B cell (primary cell): ENCODE measurements at regions not wholly inside any gene's neighbourhood (a gene's known extent, or its start where the extent isn't known, plus 50 kb on each side); places are given as distances from the start of the nearest gene placed in this dataset.

Experiments used
- ATAC-seq: fragments of 200-7000 bp; cut with Tn5 transposase; one replicate; pipeline ENCODE4 v1.10.0; 2021; ENCODE audit warnings: low read depth, mild to moderate bottlenecking, moderate number of reproducible peaks, moderate library complexity
- CTCF ChIA-PET: fragments of 350-600 bp; sonication (Branson Sonifier 250); formaldehyde crosslinking; loops from one replicate; lab custom pipeline; 2021; ENCODE audit warnings: antibody characterized with exemption, inconsistent platforms; lab: Charles Lee
- POLR2A ChIA-PET: fragments of 350-600 bp; sonication (Branson Sonifier 250); formaldehyde crosslinking; loops from one replicate; lab custom pipeline; 2021; ENCODE audit warnings: antibody characterized with exemption; lab: Charles Lee
- DNase-seq: peaks from one replicate; pipeline ENCODE4 v3.0.0; 2013
- H2AFZ ChIP-seq: 2 replicates; pipeline ENCODE4 v1.6.1; 2012; ENCODE audit warnings: mild to moderate bottlenecking, low read depth, low read length; ENCODE audit not compliant: insufficient read depth, poor library complexity, severe bottlenecking
- H3K27ac ChIP-seq, 2 donors: 1 replicate in 1 of 2; 2 replicates in 1 of 2; pipeline ENCODE4 v1.5.1; 2012 to 2013; ENCODE audit warnings: low read length in 2 of 2, mild to moderate bottlenecking in 2 of 2, moderate library complexity in 1 of 2
- H3K27me3 ChIP-seq, 4 experiments: fragments of 200-600 bp in 1 of 4; sonication (generic) in 1 of 4; replicated peaks in 1 of 4; 1 replicate in 2 of 4; 2 replicates in 2 of 4; pipeline versions ENCODE4 v1.6.1 to v1.7.0; 2013 to 2016; ENCODE audit warnings: low read length in 3 of 4, mild to moderate bottlenecking in 2 of 4, mixed read lengths in 1 of 4, moderate library complexity in 1 of 4; ENCODE audit not compliant: insufficient read depth in 4 of 4, control insufficient read depth in 3 of 4; ENCODE audit errors: control extremely low read depth in 1 of 4
- H3K36me3 ChIP-seq, 2 experiments: replicated peaks in 1 of 2; 1 replicate in 1 of 2; 2 replicates in 1 of 2; pipeline versions ENCODE4 v1.6.1 to v1.7.1; 2013; ENCODE audit warnings: low read length in 1 of 2; ENCODE audit not compliant: insufficient read depth in 2 of 2, control insufficient read depth in 1 of 2; ENCODE audit errors: control extremely low read depth in 1 of 2, extremely low read depth in 1 of 2
- H3K4me1 ChIP-seq, 2 donors: fragments of 200-600 bp in 1 of 2; sonication (generic) in 1 of 2; 1 replicate in 1 of 2; 2 replicates in 1 of 2; pipeline versions ENCODE4 v1.5.1 to v1.6.1; 2013 to 2017; ENCODE audit warnings: low read length in 2 of 2; ENCODE audit not compliant: control insufficient read depth in 2 of 2, insufficient read depth in 2 of 2
- H3K4me2 ChIP-seq: replicated peaks from 2 replicates; pipeline ENCODE3; 2012; ENCODE audit warnings: mild to moderate bottlenecking, low read depth, low read length; ENCODE audit not compliant: poor library complexity, severe bottlenecking
- H3K4me3 ChIP-seq, 5 experiments: fragments of 200-600 bp in 1 of 5; sonication (generic) in 1 of 5; 1 replicate in 3 of 5; 2 replicates in 2 of 5; pipeline versions ENCODE4 v1.5.1 to v1.7.0; 2011 to 2016; ENCODE audit warnings: low read length in 4 of 5, mild to moderate bottlenecking in 4 of 5, low read depth in 2 of 5, control low read depth in 1 of 5, moderate library complexity in 1 of 5; ENCODE audit not compliant: insufficient read depth in 1 of 5; ENCODE audit errors: control extremely low read depth in 1 of 5, extremely low read depth in 1 of 5
- H3K79me2 ChIP-seq: fragments of 200-600 bp; sonication (generic); one replicate; pipeline ENCODE4 v1.6.0; 2016; ENCODE audit warnings: low read length; ENCODE audit not compliant: control insufficient read depth, insufficient read depth
- H3K9ac ChIP-seq: fragments of 200-600 bp; sonication (generic); 2 replicates; pipeline ENCODE4 v1.6.1; 2017; ENCODE audit warnings: mild to moderate bottlenecking, low read length, moderate library complexity
- H3K9me3 ChIP-seq, 3 donors: one replicate each; pipeline versions ENCODE4 v1.6.1 to v1.7.1; 2013; ENCODE audit warnings: low read length in 2 of 3; ENCODE audit not compliant: control insufficient read depth in 2 of 3, insufficient read depth in 1 of 3; ENCODE audit errors: control extremely low read depth in 1 of 3
- H4K20me1 ChIP-seq: 2 replicates; pipeline ENCODE4 v1.6.0; 2012; ENCODE audit warnings: mild to moderate bottlenecking, low read length; ENCODE audit not compliant: insufficient read depth, control insufficient read depth, poor library complexity, severe bottlenecking
- H3K27ac Mint-ChIP-seq: one replicate; pipeline ENCODE4 v1.8.0; 2021; ENCODE audit warnings: mixed read lengths
- H3K27me3 Mint-ChIP-seq: one replicate; pipeline ENCODE4 v1.8.0; 2021; ENCODE audit warnings: mixed read lengths
- H3K4me1 Mint-ChIP-seq: one replicate; pipeline ENCODE4 v1.8.0; 2021; ENCODE audit warnings: mixed read lengths
- H3K4me3 Mint-ChIP-seq: one replicate; pipeline ENCODE4 v1.8.0; 2021; ENCODE audit warnings: mixed read lengths
- H3K9me3 Mint-ChIP-seq: one replicate; pipeline ENCODE4 v1.8.0; 2022; ENCODE audit warnings: mixed read lengths; ENCODE audit not compliant: insufficient read depth
- EZH2 ChIP-seq: IDR thresholded peaks from 2 replicates; pipeline ENCODE4 v1.6.1; 2012; ENCODE audit warnings: borderline replicate concordance, low read depth, mild to moderate bottlenecking, moderate library complexity, low read length; ENCODE audit not compliant: insufficient read depth, poor library complexity, severe bottlenecking
- WGBS: methylation state at CpG from one replicate; pipeline ENCODE4 v1.1.5; 2013; ENCODE audit warnings: missing lambda C conversion rate; ENCODE audit not compliant: insufficient coverage; 5-methylcytosine and 5-hydroxymethylcytosine counted together
- intact Hi-C: fragments of 100-400 bp; cut with micrococcal nuclease; formaldehyde crosslinking; loops from one replicate; pipeline ENCODE4 v1.10.0; 2022
- TF ChIP-seq, protein P1 (sequence below): fragments of 200-600 bp; IDR thresholded peaks from one replicate; pipeline ENCODE4 v1.8.0; 2022; ENCODE audit warnings: antibody characterized with exemption, mild to moderate bottlenecking

DNA sequence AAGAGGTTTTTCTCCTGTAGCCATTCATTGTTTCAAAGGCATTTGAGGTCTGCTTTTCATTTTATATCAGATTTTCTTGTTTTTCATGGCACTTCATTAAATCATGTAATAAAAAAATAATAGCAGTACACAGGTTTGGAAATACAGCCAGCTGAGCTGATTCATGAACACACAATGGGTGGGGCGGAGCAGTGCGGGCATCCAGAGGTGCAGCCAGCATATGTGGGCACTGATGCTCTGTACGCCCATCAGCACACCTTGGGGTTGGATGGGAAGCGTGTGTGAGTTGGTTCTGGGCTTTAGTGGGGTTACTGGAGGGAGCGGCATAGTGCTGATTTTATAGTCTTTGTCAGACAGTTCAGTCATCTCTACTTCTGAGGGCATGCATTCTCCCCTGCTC lies 54.2 kb upstream of the IRX4 start:
- CTCF ChIA-PET: no interaction called here
- no peaks in the 10 kb centered on the region for H3K36me3 ChIP-seq
- WGBS: 94% methylated on average over 3 of the region's 5 CpGs
- Mint-ChIP-seq H3K4me1 (peaks cover under 1% of the 10 kb centered on the region), H3K27ac (no peak overlapping the region), H3K4me3 (no peak overlapping the region), H3K9me3 (no peaks in the 10 kb centered on the region), H3K27me3 (peaks cover 20% of the 10 kb centered on the region)
- ATAC-seq (no peak), DNase-seq (no peak)
- POLR2A ChIA-PET: no interaction called here
- no peaks in the 10 kb centered on the region for H3K9me3 ChIP-seq
- TF ChIP-seq, protein P1, sequence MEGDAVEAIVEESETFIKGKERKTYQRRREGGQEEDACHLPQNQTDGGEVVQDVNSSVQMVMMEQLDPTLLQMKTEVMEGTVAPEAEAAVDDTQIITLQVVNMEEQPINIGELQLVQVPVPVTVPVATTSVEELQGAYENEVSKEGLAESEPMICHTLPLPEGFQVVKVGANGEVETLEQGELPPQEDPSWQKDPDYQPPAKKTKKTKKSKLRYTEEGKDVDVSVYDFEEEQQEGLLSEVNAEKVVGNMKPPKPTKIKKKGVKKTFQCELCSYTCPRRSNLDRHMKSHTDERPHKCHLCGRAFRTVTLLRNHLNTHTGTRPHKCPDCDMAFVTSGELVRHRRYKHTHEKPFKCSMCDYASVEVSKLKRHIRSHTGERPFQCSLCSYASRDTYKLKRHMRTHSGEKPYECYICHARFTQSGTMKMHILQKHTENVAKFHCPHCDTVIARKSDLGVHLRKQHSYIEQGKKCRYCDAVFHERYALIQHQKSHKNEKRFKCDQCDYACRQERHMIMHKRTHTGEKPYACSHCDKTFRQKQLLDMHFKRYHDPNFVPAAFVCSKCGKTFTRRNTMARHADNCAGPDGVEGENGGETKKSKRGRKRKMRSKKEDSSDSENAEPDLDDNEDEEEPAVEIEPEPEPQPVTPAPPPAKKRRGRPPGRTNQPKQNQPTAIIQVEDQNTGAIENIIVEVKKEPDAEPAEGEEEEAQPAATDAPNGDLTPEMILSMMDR: no peak
- no peak for TF ChIP-seq EZH2
- intact Hi-C loops: no loop called here
- no peaks in the 10 kb centered on the region for H3K79me2 ChIP-seq
- no peak overlapping the region for H2AFZ ChIP-seq
- peaks cover 0 to 14% (median 0%) of the 10 kb centered on the region in 4 experiments for H3K27me3 ChIP-seq
- no peak overlapping the region for H3K4me3 ChIP-seq
- no peaks in the 10 kb centered on the region for H4K20me1 ChIP-seq
- no peaks in the 10 kb centered on the region for H3K4me1 ChIP-seq
- no peak overlapping the region for H3K9ac ChIP-seq
- no peak overlapping the region for H3K27ac ChIP-seq
- no peak overlapping the region for H3K4me2 ChIP-seq

DNA sequence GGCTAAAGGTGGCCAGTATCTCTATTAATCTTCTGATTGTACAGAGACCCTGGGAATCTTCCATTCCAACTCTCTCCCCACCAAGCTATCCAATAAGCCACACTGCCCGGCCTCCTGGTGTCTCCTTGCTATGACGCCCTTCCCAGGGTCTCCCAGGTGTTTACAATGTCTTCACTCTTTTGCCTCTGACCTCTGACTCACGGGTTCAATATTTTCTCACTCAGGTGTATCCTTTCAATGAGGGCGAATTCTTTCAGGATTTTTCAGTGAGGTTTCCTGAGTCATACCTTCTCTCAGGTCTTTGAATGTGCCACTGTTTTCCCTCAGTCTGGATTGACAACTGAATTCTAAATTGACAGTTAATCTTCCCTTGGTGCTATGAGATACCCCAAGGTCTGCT lies 53.7 kb upstream of the IRX4 start:
- intact Hi-C loops: no loop called here
- WGBS: 76% methylated on average over 4 of the region's 4 CpGs

More for the DNA sequence above, 53.7 kb upstream of the IRX4 start:
- Histone ChIP-seq H3K4me1 (no peaks in the 10 kb centered on the region), H3K27me3 (peaks cover 0 to 18% (median 2%) of the 10 kb centered on the region in 4 experiments), H3K36me3 (no peaks in the 10 kb centered on the region), H3K4me3 (no peak overlapping the region), H3K79me2 (no peaks in the 10 kb centered on the region), H3K9me3 (no peaks in the 10 kb centered on the region), H3K27ac (no peak overlapping the region), H4K20me1 (no peaks in the 10 kb centered on the region), H2AFZ (no peak overlapping the region), H3K9ac (no peak overlapping the region), H3K4me2 (no peak overlapping the region)
- ChIA-PET POLR2A (no interaction called here), CTCF (no interaction called here)
- peaks cover 2% of the 10 kb centered on the region for H3K4me1 Mint-ChIP-seq
- H3K27ac Mint-ChIP-seq: no peak overlapping the region
- no peak for ATAC-seq
- H3K9me3 Mint-ChIP-seq: no peaks in the 10 kb centered on the region
- H3K27me3 Mint-ChIP-seq: peaks cover 22% of the 10 kb centered on the region
- TF ChIP-seq EZH2: no peak
- TF ChIP-seq, protein P1: no peak
- no peak for DNase-seq
- H3K4me3 Mint-ChIP-seq: no peak overlapping the region
